Neural progenitor cell (in vitro differentiated cells): ENCODE measurements at regions not wholly inside any gene's neighbourhood (a gene's known extent, or its start where the extent isn't known, plus 50 kb on each side); places are given as distances from the start of the nearest gene placed in this dataset.
"Not testable (repeated sequence)": the region's sequence is repeated elsewhere in the genome, so short reads cannot be mapped to it uniquely, and the experiment has no call there.

Experiments used
- DNase-seq: peaks from one replicate; pipeline ENCODE4 v3.0.0-alpha.2; 2016; ENCODE audit warnings: low spot score
- H2AFZ ChIP-seq: fragments of 200-600 bp; sonication (generic); replicated peaks from 2 replicates; pipeline ENCODE4 v1.6.1; 2016; ENCODE audit warnings: antibody characterized with exemption
- H3F3A ChIP-seq: fragments of 200-600 bp; sonication (generic); 2 replicates; pipeline ENCODE4 v1.6.1; 2016; ENCODE audit warnings: antibody characterized with exemption, low read depth
- H3K27ac ChIP-seq: fragments of 200-600 bp; sonication (generic); 2 replicates; pipeline ENCODE4 v1.5.1; 2016; ENCODE audit warnings: mild to moderate bottlenecking
- H3K27me3 ChIP-seq: fragments of 200-600 bp; sonication (generic); 2 replicates; pipeline ENCODE4 v1.6.1; 2016; ENCODE audit warnings: mild to moderate bottlenecking, moderate library complexity
- H3K36me3 ChIP-seq: fragments of 200-600 bp; sonication (generic); 2 replicates; pipeline ENCODE4 v1.5.1; 2016
- H3K4me1 ChIP-seq: fragments of 200-600 bp; sonication (generic); 2 replicates; pipeline ENCODE4 v1.6.1; 2016; ENCODE audit warnings: mixed run types
- H3K4me2 ChIP-seq: fragments of 200-600 bp; sonication (generic); 2 replicates; pipeline ENCODE4 v1.6.1; 2016
- H3K4me3 ChIP-seq: fragments of 200-600 bp; sonication (generic); 2 replicates; pipeline ENCODE4 v1.5.1; 2016
- H3K79me2 ChIP-seq: fragments of 200-600 bp; sonication (generic); 2 replicates; pipeline ENCODE4 v1.6.1; 2016; ENCODE audit warnings: low read depth
- H3K9ac ChIP-seq: fragments of 200-600 bp; sonication (generic); 2 replicates; pipeline ENCODE4 v1.6.1; 2016
- H3K9me3 ChIP-seq: fragments of 200-600 bp; sonication (generic); 2 replicates; pipeline ENCODE4 v1.5.1; 2016; ENCODE audit warnings: low read depth
- H4K20me1 ChIP-seq: fragments of 200-600 bp; sonication (generic); 2 replicates; pipeline ENCODE4 v1.6.1; 2016; ENCODE audit warnings: low read depth
- H3K27ac Mint-ChIP-seq: 3 replicates; pipeline ENCODE4 v1.8.0; 2021; ENCODE audit warnings: mixed read lengths
- H3K27me3 Mint-ChIP-seq: 2 replicates; pipeline ENCODE4 v1.8.0; 2022; ENCODE audit warnings: low read depth, mild to moderate bottlenecking, inconsistent platforms, moderate library complexity, mixed read lengths; ENCODE audit not compliant: insufficient read depth
- H3K36me3 Mint-ChIP-seq: 3 replicates; pipeline ENCODE4 v1.8.0; 2021; ENCODE audit warnings: mixed read lengths
- H3K4me1 Mint-ChIP-seq: 3 replicates; pipeline ENCODE4 v1.8.0; 2021; ENCODE audit warnings: mixed read lengths
- H3K4me3 Mint-ChIP-seq: 3 replicates; pipeline ENCODE4 v1.8.0; 2021; ENCODE audit warnings: mild to moderate bottlenecking, moderate library complexity, mixed read lengths
- H3K9me3 Mint-ChIP-seq: 3 replicates; pipeline ENCODE4 v1.8.0; 2020; ENCODE audit warnings: mixed read lengths
- EZH2 ChIP-seq: fragments of 200-600 bp; sonication (generic); IDR thresholded peaks from 2 replicates; pipeline ENCODE4 v1.6.1; 2017; ENCODE audit warnings: antibody characterized with exemption, mild to moderate bottlenecking, moderate library complexity
- EZH2phosphoT487 ChIP-seq: fragments of 200-600 bp; sonication (generic); IDR thresholded peaks from 2 replicates; pipeline ENCODE4 v1.6.1; 2017; ENCODE audit warnings: antibody characterized with exemption
- TF ChIP-seq, protein P1 (sequence below): fragments of 200-600 bp; sonication (generic); IDR thresholded peaks from 2 replicates; pipeline ENCODE4 v1.5.1; 2017; ENCODE audit warnings: antibody characterized with exemption, mild to moderate bottlenecking

DNA sequence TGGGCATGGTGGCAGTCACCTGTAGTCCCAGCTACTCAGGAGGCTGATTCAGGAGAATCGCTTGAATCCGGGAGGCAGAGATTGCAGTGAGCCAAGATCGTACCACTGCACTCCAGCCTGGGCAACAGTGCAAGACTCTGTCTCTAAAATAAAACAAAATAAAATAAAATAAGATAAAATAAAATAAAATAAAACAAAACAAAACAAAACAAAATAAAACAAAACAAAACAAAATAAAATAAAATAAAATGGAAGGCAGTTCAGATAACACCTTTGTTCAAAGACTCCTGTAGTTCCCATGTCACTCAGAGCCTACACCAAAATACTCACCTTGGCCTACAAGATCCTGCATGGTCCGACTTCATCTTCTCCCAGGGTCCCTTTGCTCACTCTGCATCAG is 61.3 kb downstream of the SYF2 start:
- H3K9me3 ChIP-seq, H3K4me2 ChIP-seq, H3K27me3 ChIP-seq, H3K36me3 ChIP-seq, H3K9ac ChIP-seq, H3K27ac Mint-ChIP-seq, H3F3A ChIP-seq, H3K4me3 ChIP-seq, H3K27ac ChIP-seq, H2AFZ ChIP-seq, DNase-seq, H3K9me3 Mint-ChIP-seq, H4K20me1 ChIP-seq, H3K4me3 Mint-ChIP-seq, H3K36me3 Mint-ChIP-seq, H3K27me3 Mint-ChIP-seq, H3K79me2 ChIP-seq: not testable (repeated sequence)
- peaks cover 18% of the 10 kb centered on the region for H3K4me1 Mint-ChIP-seq
- peaks cover 15% of the 10 kb centered on the region for H3K4me1 ChIP-seq

DNA sequence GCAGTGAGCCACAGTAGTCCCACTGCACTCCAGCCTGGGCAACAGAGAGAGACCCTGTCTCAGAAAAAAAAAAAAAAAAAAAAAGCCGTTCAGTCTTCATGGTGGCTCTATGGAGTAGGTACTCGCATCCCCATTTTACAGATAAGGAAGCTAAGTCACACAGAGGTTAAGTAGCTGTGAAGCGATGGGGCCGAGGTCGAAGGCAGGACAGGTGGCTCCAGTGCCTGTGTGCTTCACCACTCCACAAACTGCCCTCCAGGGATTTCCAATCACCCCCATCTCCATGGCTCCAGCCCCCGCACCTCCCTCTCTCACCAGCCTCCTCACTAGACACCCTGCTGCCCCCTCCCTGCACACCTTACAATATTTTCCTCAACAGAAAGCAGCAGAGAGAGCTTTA is 61.9 kb downstream of the SYF2 start:
- no peak for TF ChIP-seq EZH2phosphoT487
- TF ChIP-seq EZH2 = no peak
- TF ChIP-seq, protein P1, sequence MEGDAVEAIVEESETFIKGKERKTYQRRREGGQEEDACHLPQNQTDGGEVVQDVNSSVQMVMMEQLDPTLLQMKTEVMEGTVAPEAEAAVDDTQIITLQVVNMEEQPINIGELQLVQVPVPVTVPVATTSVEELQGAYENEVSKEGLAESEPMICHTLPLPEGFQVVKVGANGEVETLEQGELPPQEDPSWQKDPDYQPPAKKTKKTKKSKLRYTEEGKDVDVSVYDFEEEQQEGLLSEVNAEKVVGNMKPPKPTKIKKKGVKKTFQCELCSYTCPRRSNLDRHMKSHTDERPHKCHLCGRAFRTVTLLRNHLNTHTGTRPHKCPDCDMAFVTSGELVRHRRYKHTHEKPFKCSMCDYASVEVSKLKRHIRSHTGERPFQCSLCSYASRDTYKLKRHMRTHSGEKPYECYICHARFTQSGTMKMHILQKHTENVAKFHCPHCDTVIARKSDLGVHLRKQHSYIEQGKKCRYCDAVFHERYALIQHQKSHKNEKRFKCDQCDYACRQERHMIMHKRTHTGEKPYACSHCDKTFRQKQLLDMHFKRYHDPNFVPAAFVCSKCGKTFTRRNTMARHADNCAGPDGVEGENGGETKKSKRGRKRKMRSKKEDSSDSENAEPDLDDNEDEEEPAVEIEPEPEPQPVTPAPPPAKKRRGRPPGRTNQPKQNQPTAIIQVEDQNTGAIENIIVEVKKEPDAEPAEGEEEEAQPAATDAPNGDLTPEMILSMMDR = no peak
- H3K9me3 Mint-ChIP-seq = no peaks in the 10 kb centered on the region
- Histone ChIP-seq H4K20me1 (no peaks in the 10 kb centered on the region), H3F3A (peaks cover 5% of the 10 kb centered on the region), H3K27me3 (no peaks in the 10 kb centered on the region), H3K9me3 (no peaks in the 10 kb centered on the region), H2AFZ (no peak overlapping the region), H3K4me2 (no peak overlapping the region), H3K79me2 (no peaks in the 10 kb centered on the region), H3K27ac (no peak overlapping the region), H3K4me1 (peaks cover 15% of the 10 kb centered on the region), H3K36me3 (no peaks in the 10 kb centered on the region), H3K9ac (no peak overlapping the region), H3K4me3 (no peak overlapping the region)
- no peak overlapping the region for H3K4me3 Mint-ChIP-seq
- no peaks in the 10 kb centered on the region for H3K36me3 Mint-ChIP-seq
- H3K27ac Mint-ChIP-seq = no peak overlapping the region
- DNase-seq = no peak
- H3K27me3 Mint-ChIP-seq = peaks cover 11% of the 10 kb centered on the region
- H3K4me1 Mint-ChIP-seq = peaks cover 18% of the 10 kb centered on the region

DNA sequence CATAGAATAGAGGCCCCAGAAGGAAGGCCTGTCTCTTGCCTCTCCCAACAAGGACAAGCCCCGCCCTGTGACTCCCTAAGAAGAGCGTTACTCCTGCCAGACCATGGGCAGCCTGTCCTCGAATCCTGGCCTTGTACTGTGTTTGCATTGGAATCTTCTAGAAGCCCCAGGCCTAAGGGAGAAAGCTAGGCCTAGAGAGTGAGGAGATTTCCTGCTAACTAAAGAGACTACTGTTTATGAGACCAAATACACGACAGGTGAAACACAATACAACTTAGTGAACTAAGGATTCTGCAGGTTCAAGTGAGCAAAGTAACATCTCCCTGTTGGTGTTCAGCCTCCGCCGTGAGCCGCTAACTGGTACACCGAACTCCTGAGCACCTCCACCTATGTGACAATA is 62.7 kb downstream of the SYF2 start:
- Histone ChIP-seq H3F3A (peaks cover 5% of the 10 kb centered on the region), H3K4me2 (no peak overlapping the region), H3K27ac (no peak overlapping the region), H3K36me3 (no peaks in the 10 kb centered on the region), H3K9me3 (peaks cover 2% of the 10 kb centered on the region), H4K20me1 (no peaks in the 10 kb centered on the region), H2AFZ (no peak overlapping the region), H3K27me3 (no peaks in the 10 kb centered on the region), H3K4me1 (peaks cover 15% of the 10 kb centered on the region), H3K4me3 (no peak overlapping the region), H3K79me2 (no peaks in the 10 kb centered on the region), H3K9ac (no peak overlapping the region)
- no peak overlapping the region for H3K4me3 Mint-ChIP-seq
- TF ChIP-seq, protein P1 = no peak
- TF ChIP-seq EZH2phosphoT487 (no peak), EZH2 (no peak)
- no peaks in the 10 kb centered on the region for H3K36me3 Mint-ChIP-seq
- H3K9me3 Mint-ChIP-seq = no peaks in the 10 kb centered on the region
- DNase-seq = no peak
- H3K27me3 Mint-ChIP-seq = peaks cover 8% of the 10 kb centered on the region
- no peak overlapping the region for H3K27ac Mint-ChIP-seq
- peaks cover 18% of the 10 kb centered on the region for H3K4me1 Mint-ChIP-seq

DNA sequence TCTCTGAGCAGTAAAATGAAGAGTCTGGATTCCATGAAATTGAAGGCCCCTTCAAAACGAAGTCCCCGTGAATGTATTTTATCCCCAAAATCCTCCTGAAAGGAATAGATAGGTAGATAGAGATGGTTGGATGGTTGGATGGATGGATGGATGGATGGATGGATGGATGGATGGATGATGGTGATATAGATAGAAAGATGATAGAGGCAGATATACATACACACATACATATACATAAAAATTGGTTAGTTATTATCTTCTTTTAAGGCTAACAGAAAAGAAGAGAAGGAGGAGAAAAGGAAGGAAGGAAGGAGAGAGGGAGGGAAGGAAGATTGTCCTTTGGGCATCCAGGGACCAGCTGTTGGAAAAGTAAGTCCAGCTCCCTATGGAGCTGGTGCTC is 63.1 kb downstream of the SYF2 start:
- H3K79me2 ChIP-seq = no peaks in the 10 kb centered on the region
- Mint-ChIP-seq H3K9me3 (no peaks in the 10 kb centered on the region), H3K4me1 (peaks cover 18% of the 10 kb centered on the region), H3K36me3 (no peaks in the 10 kb centered on the region), H3K27ac (no peak overlapping the region), H3K27me3 (peaks cover 8% of the 10 kb centered on the region), H3K4me3 (no peak overlapping the region)
- no peaks in the 10 kb centered on the region for H3K36me3 ChIP-seq
- no peaks in the 10 kb centered on the region for H3K27me3 ChIP-seq
- no peak overlapping the region for H3K4me3 ChIP-seq
- H3K4me2 ChIP-seq = no peak overlapping the region
- no peak for DNase-seq
- peaks cover 15% of the 10 kb centered on the region for H3K4me1 ChIP-seq
- TF ChIP-seq EZH2 (no peak), EZH2phosphoT487 (no peak)
- TF ChIP-seq, protein P1 = no peak
- H3K9ac ChIP-seq = no peak overlapping the region
- H3F3A ChIP-seq = peaks cover 5% of the 10 kb centered on the region
- H2AFZ ChIP-seq = no peak overlapping the region
- H3K27ac ChIP-seq = no peak overlapping the region
- H4K20me1 ChIP-seq = no peaks in the 10 kb centered on the region
- peaks cover 5% of the 10 kb centered on the region for H3K9me3 ChIP-seq
